MM.1S (cell line): ENCODE measurements at regions not wholly inside any gene's neighbourhood (a gene's known extent, or its start where the extent isn't known, plus 50 kb on each side); places are given as distances from the start of the nearest gene placed in this dataset.

Experiments used
- CTCF ChIP-seq: fragments of 300-600 bp; sonication (generic); IDR thresholded peaks from 2 replicates; pipeline ENCODE4 v1.5.1; 2016; ENCODE audit warnings: antibody characterized with exemption, low read length, mixed read lengths
- EZH2phosphoT487 ChIP-seq: fragments of 300-600 bp; sonication (generic); IDR thresholded peaks from 2 replicates; pipeline ENCODE4 v1.6.1; 2018; ENCODE audit warnings: antibody characterized with exemption, low read length

- TF ChIP-seq CTCF (no peak), EZH2phosphoT487 (no peak)
Observed at GRCh38 chr7:47085491-47086275, 496.2 kb downstream of the TNS3 start.
